Esophagus muscularis mucosa (tissue), 3 donors: ENCODE measurements at regions not wholly inside any gene's neighbourhood (a gene's known extent, or its start where the extent isn't known, plus 50 kb on each side); places are given as distances from the start of the nearest gene placed in this dataset.

Experiments
- CTCF ChIP-seq, 3 experiments: fragments of 200-600 bp in 2 of 3; fragments of 450-650 bp in 1 of 3; sonication (generic) in 2 of 3; IDR thresholded peaks; one replicate each; pipeline ENCODE4 v1.5.1; 2017 to 2019; ENCODE audit warnings: antibody characterized with exemption in 3 of 3, mild to moderate bottlenecking in 2 of 3, moderate library complexity in 1 of 3
- POLR2A ChIP-seq: fragments of 450-650 bp; IDR thresholded peaks from one replicate; pipeline ENCODE4 v1.6.1; 2017; ENCODE audit warnings: antibody characterized with exemption, moderate library complexity, mild to moderate bottlenecking, low read depth

- TF ChIP-seq CTCF (IDR thresholded peaks at IDR 0.05) = no peak
- TF ChIP-seq POLR2A = no peak
These were observed 278.3 kb downstream of the ARL4A start for GRCh38 chr7:12965767-12966166.
